ENCODE measurements at regions not wholly inside any gene's neighbourhood (a gene's known extent, or its start where the extent isn't known, plus 50 kb on each side); places are given as distances from the start of the nearest gene placed in this dataset.

- Histone ChIP-seq H3K4me1 (no peaks in the 10 kb centered on the region), H3K4me3 (no peak overlapping the region), H3K9me3 (no peaks in the 10 kb centered on the region), H3K36me3 (no peaks in the 10 kb centered on the region), H3K27ac (no peak overlapping the region), H3K27me3 (no peaks in the 10 kb centered on the region)
- 80 to 82% methylated on average over 3 of the region's 3 CpGs for WGBS, 2 donors (ENCODE audit: low coverage in 1 of 2)
- no peak for DNase-seq
- intact Hi-C loops (cut with DNase I; ENCODE audit: low total_unique reads) (no loop called here), in situ Hi-C loops (cut with MboI; ENCODE audit: low pct_ligation_motif_present in 1 of 4, low pct_unique_long_range_greater_than_20kb in 1 of 4, low sequenced_read_pairs in 3 of 4) (no loop called here)
- TF ChIP-seq POLR2A (IDR thresholded peaks at IDR 0.05) (no peak), CTCF (IDR thresholded peaks at IDR 0.05) (no peak), EP300 (IDR thresholded peaks at IDR 0.05; ENCODE audit: low read depth) (no peak), POLR2AphosphoS5 (IDR thresholded peaks at IDR 0.05) (no peak)
These were observed 246.2 kb downstream of the SEC23IP start for GRCh38 chr10:120138689-120139088.

GRCh38 chr10:120145107-120145506 is 252.6 kb downstream of the SEC23IP start:
- H3K9me3 ChIP-seq = no peaks in the 10 kb centered on the region
- no peak for DNase-seq
- H3K4me1 ChIP-seq = no peaks in the 10 kb centered on the region
- intact Hi-C loops (cut with DNase I; ENCODE audit: low total_unique reads) = no loop called here
- in situ Hi-C loops (cut with MboI; ENCODE audit: low pct_ligation_motif_present in 1 of 4, low pct_unique_long_range_greater_than_20kb in 1 of 4, low sequenced_read_pairs in 3 of 4) = no loop called here
- H3K27me3 ChIP-seq = no peaks in the 10 kb centered on the region
- TF ChIP-seq POLR2AphosphoS5 (IDR thresholded peaks at IDR 0.05) (no peak), EP300 (IDR thresholded peaks at IDR 0.05; ENCODE audit: low read depth) (no peak), CTCF (IDR thresholded peaks at IDR 0.05) (no peak), POLR2A (IDR thresholded peaks at IDR 0.05) (no peak)
- 31 to 51% methylated on average over 5 of the region's 5 CpGs for WGBS, 2 donors (ENCODE audit: low coverage in 1 of 2)
- H3K36me3 ChIP-seq = no peaks in the 10 kb centered on the region
- no peak overlapping the region for H3K4me3 ChIP-seq
- H3K27ac ChIP-seq = no peak overlapping the region

- no peaks in the 10 kb centered on the region for H3K4me1 ChIP-seq
- H3K27ac ChIP-seq = no peak overlapping the region
- no peaks in the 10 kb centered on the region for H3K36me3 ChIP-seq
- H3K4me3 ChIP-seq = no peak overlapping the region
- in situ Hi-C loops (cut with MboI; ENCODE audit: low pct_ligation_motif_present in 1 of 4, low pct_unique_long_range_greater_than_20kb in 1 of 4, low sequenced_read_pairs in 3 of 4) = no loop called here
- TF ChIP-seq CTCF (IDR thresholded peaks at IDR 0.05) (no peak), POLR2A (IDR thresholded peaks at IDR 0.05) (no peak), POLR2AphosphoS5 (IDR thresholded peaks at IDR 0.05) (no peak), EP300 (IDR thresholded peaks at IDR 0.05; ENCODE audit: low read depth) (no peak)
- no peaks in the 10 kb centered on the region for H3K9me3 ChIP-seq
- H3K27me3 ChIP-seq = no peaks in the 10 kb centered on the region
- no peak for DNase-seq
- WGBS, 2 donors (ENCODE audit: low coverage in 1 of 2) = 63 to 87% methylated on average over 2 to 5 of the region's 5 CpGs
- intact Hi-C loops (cut with DNase I; ENCODE audit: low total_unique reads) = no loop called here
These were observed 264.2 kb downstream of the SEC23IP start for GRCh38 chr10:120156614-120157274.

GRCh38 chr10:120161111-120161510 is 268.6 kb downstream of the SEC23IP start:
- 48% methylated on average over 1 of the region's 1 CpG; no CpG with 5 or more reads in 1 of the 2 donors for WGBS, 2 donors (ENCODE audit: low coverage in 1 of 2)
- no peak for DNase-seq
- TF ChIP-seq EP300 (IDR thresholded peaks at IDR 0.05; ENCODE audit: low read depth) (no peak), CTCF (IDR thresholded peaks at IDR 0.05) (no peak), POLR2AphosphoS5 (IDR thresholded peaks at IDR 0.05) (no peak), POLR2A (IDR thresholded peaks at IDR 0.05) (no peak)

More at GRCh38 chr10:120161111-120161510, 268.6 kb downstream of the SEC23IP start:
- no peaks in the 10 kb centered on the region for H3K36me3 ChIP-seq
- intact Hi-C loops (cut with DNase I; ENCODE audit: low total_unique reads) (no loop called here), in situ Hi-C loops (cut with MboI; ENCODE audit: low pct_ligation_motif_present in 1 of 4, low pct_unique_long_range_greater_than_20kb in 1 of 4, low sequenced_read_pairs in 3 of 4) (no loop called here)
- H3K27ac ChIP-seq = no peak overlapping the region
- no peak overlapping the region for H3K4me3 ChIP-seq
- no peaks in the 10 kb centered on the region for H3K27me3 ChIP-seq
- no peaks in the 10 kb centered on the region for H3K9me3 ChIP-seq
- H3K4me1 ChIP-seq = no peaks in the 10 kb centered on the region
